IPS-15b (cell line): ENCODE measurements at regions not wholly inside any gene's neighbourhood (a gene's known extent, or its start where the extent isn't known, plus 50 kb on each side); places are given as distances from the start of the nearest gene placed in this dataset.
A peak's percentile ranks its signal among the peaks of the same experiment; 100 is the strongest.

Experiments used
- H3K27me3 ChIP-seq: one replicate; pipeline ENCODE4 v1.6.1; 2013; ENCODE audit warnings: low read length; ENCODE audit not compliant: control insufficient read depth, insufficient read depth
- H3K36me3 ChIP-seq: one replicate; pipeline ENCODE4 v1.6.1; 2013; ENCODE audit warnings: low read length; ENCODE audit not compliant: control insufficient read depth, insufficient read depth
- H3K4me1 ChIP-seq: one replicate; pipeline ENCODE4 v1.6.1; 2013; ENCODE audit warnings: mild to moderate bottlenecking, low read length; ENCODE audit not compliant: control insufficient read depth, insufficient read depth
- H3K4me3 ChIP-seq: one replicate; pipeline ENCODE4 v1.5.1; 2013; ENCODE audit warnings: low read depth, low read length
- H3K9ac ChIP-seq: one replicate; pipeline ENCODE4 v1.6.1; 2013; ENCODE audit warnings: low read depth, mild to moderate bottlenecking, low read length
- H3K9me3 ChIP-seq: one replicate; pipeline ENCODE4 v1.6.1; 2013; ENCODE audit warnings: mild to moderate bottlenecking, low read length; ENCODE audit not compliant: control insufficient read depth, insufficient read depth

- no peaks in the 10 kb centered on the region for H3K9me3 ChIP-seq
- H3K36me3 ChIP-seq, result no peaks in the 10 kb centered on the region
- peaks cover 23% of the 10 kb centered on the region for H3K4me1 ChIP-seq
- H3K4me3 ChIP-seq, result peak overlapping the region; percentile 23
- peaks cover 20% of the 10 kb centered on the region for H3K27me3 ChIP-seq
- H3K9ac ChIP-seq, result no peak overlapping the region
Observed at GRCh38 chr22:26901198-26901816, 243.9 kb downstream of the MIAT start.

- H3K4me3 ChIP-seq, result peak overlapping the region; percentile 69
- no peaks in the 10 kb centered on the region for H3K9me3 ChIP-seq
- no peaks in the 10 kb centered on the region for H3K36me3 ChIP-seq
- no peak overlapping the region for H3K9ac ChIP-seq
- peaks cover 23% of the 10 kb centered on the region for H3K4me1 ChIP-seq
- H3K27me3 ChIP-seq, result peaks cover 24% of the 10 kb centered on the region
Observed at GRCh38 chr22:26902401-26903029, 245.1 kb downstream of the MIAT start.

- Histone ChIP-seq H3K27me3 (peaks cover 24% of the 10 kb centered on the region), H3K4me1 (peaks cover 23% of the 10 kb centered on the region), H3K4me3 (peak overlapping the region; percentile 69), H3K9ac (no peak overlapping the region), H3K9me3 (no peaks in the 10 kb centered on the region), H3K36me3 (no peaks in the 10 kb centered on the region)
Observed at GRCh38 chr22:26903030-26903856, 245.9 kb downstream of the MIAT start.

- Histone ChIP-seq H3K27me3 (peaks cover 24% of the 10 kb centered on the region), H3K4me1 (peaks cover 23% of the 10 kb centered on the region), H3K9ac (no peak overlapping the region), H3K36me3 (no peaks in the 10 kb centered on the region), H3K9me3 (no peaks in the 10 kb centered on the region), H3K4me3 (peak overlapping the region; percentile 69)
Observed at GRCh38 chr22:26904483-26904882, 247.1 kb downstream of the MIAT start.

GRCh38 chr22:26905076-26905475 lies 247.7 kb downstream of the MIAT start:
- peaks cover 24% of the 10 kb centered on the region for H3K27me3 ChIP-seq
- no peak overlapping the region for H3K4me3 ChIP-seq

GRCh38 chr22:26905640-26906039 lies 248.3 kb downstream of the MIAT start:
- no peaks in the 10 kb centered on the region for H3K9me3 ChIP-seq

More at GRCh38 chr22:26905076-26905475, 247.7 kb downstream of the MIAT start:
- Histone ChIP-seq H3K9me3 (no peaks in the 10 kb centered on the region), H3K9ac (no peak overlapping the region), H3K36me3 (no peaks in the 10 kb centered on the region), H3K4me1 (peaks cover 23% of the 10 kb centered on the region)

GRCh38 chr22:26906464-26906863 lies 249.1 kb downstream of the MIAT start:
- no peak overlapping the region for H3K9ac ChIP-seq
- peaks cover 30% of the 10 kb centered on the region for H3K27me3 ChIP-seq
- H3K36me3 ChIP-seq, result no peaks in the 10 kb centered on the region
- H3K4me1 ChIP-seq, result peaks cover 12% of the 10 kb centered on the region
- H3K9me3 ChIP-seq, result no peaks in the 10 kb centered on the region
- no peak overlapping the region for H3K4me3 ChIP-seq

More at GRCh38 chr22:26905640-26906039, 248.3 kb downstream of the MIAT start:
- H3K4me3 ChIP-seq, result no peak overlapping the region
- peaks cover 26% of the 10 kb centered on the region for H3K27me3 ChIP-seq
- H3K4me1 ChIP-seq, result peaks cover 20% of the 10 kb centered on the region
- no peaks in the 10 kb centered on the region for H3K36me3 ChIP-seq
- H3K9ac ChIP-seq, result no peak overlapping the region

GRCh38 chr22:26907366-26907765 lies 250.0 kb downstream of the MIAT start:
- Histone ChIP-seq H3K9me3 (no peaks in the 10 kb centered on the region), H3K36me3 (no peaks in the 10 kb centered on the region), H3K27me3 (peaks cover 37% of the 10 kb centered on the region), H3K4me1 (peaks cover 12% of the 10 kb centered on the region), H3K4me3 (no peak overlapping the region), H3K9ac (no peak overlapping the region)

GRCh38 chr22:26910845-26911244 lies 253.5 kb downstream of the MIAT start:
- no peaks in the 10 kb centered on the region for H3K36me3 ChIP-seq
- no peak overlapping the region for H3K4me3 ChIP-seq
- peaks cover 25% of the 10 kb centered on the region for H3K27me3 ChIP-seq
- no peaks in the 10 kb centered on the region for H3K9me3 ChIP-seq
- H3K9ac ChIP-seq, result no peak overlapping the region
- peaks cover 5% of the 10 kb centered on the region for H3K4me1 ChIP-seq

GRCh38 chr22:26912655-26913345 lies 255.4 kb downstream of the MIAT start:
- H3K4me3 ChIP-seq, result no peak overlapping the region
- no peaks in the 10 kb centered on the region for H3K9me3 ChIP-seq
- no peaks in the 10 kb centered on the region for H3K36me3 ChIP-seq
- H3K4me1 ChIP-seq, result peaks cover 5% of the 10 kb centered on the region
- H3K9ac ChIP-seq, result no peak overlapping the region
- peaks cover 21% of the 10 kb centered on the region for H3K27me3 ChIP-seq

GRCh38 chr22:26914519-26915185 lies 257.3 kb downstream of the MIAT start:
- Histone ChIP-seq H3K36me3 (no peaks in the 10 kb centered on the region), H3K4me3 (no peak overlapping the region), H3K9me3 (no peaks in the 10 kb centered on the region), H3K9ac (no peak overlapping the region), H3K27me3 (peaks cover 21% of the 10 kb centered on the region), H3K4me1 (peaks cover 5% of the 10 kb centered on the region)
